ENCODE measurements at regions not wholly inside any gene's neighbourhood (a gene's known extent, or its start where the extent isn't known, plus 50 kb on each side); places are given as distances from the start of the nearest gene placed in this dataset.

GRCh38 chr11:88448131-88448670 is 110.7 kb upstream of the CTSC start:
- no peak for DNase-seq

DNA sequence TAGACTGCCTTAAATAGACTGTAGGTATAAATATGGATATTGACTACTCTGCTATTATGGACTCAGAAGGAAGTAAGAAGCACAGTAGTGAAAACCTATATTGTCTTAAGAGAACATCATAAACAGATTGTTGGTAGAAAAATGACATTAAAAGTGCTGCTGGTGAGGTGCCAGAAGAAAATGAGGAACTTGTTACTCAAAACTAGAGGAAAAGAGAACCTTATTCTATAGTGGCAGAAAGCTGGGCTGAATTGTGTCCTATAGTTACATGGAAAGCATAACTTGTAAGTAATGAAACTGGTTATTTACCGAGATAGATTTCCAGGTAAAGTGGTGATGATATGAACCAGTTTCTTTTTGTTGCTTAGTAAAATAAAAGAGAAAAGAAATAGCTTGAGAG is 109.7 kb upstream of the CTSC start:
- DNase-seq, result no peak

GRCh38 chr11:88439356-88439755 is 101.8 kb upstream of the CTSC start:
- DNase-seq, result no peak

DNA sequence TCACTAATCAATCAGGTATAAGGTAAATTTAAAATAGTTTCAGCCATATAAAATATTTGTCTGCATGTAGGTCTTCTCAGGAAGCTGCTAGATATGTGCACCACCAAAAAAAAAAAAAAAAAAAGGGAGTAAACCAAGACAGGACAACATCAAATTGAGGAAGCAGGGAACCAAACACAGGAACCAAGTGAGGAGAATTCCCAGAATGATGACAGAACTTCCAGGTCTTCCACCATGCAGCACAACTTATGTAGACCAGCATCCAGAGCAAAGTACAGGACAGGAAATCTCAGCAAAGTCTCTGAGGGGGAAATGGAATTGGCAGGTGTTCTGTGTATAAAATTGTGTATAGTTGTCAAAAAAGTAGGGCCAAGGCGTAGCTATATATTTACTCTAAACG is 101.2 kb upstream of the CTSC start:
- DNase-seq, result no peak

DNA sequence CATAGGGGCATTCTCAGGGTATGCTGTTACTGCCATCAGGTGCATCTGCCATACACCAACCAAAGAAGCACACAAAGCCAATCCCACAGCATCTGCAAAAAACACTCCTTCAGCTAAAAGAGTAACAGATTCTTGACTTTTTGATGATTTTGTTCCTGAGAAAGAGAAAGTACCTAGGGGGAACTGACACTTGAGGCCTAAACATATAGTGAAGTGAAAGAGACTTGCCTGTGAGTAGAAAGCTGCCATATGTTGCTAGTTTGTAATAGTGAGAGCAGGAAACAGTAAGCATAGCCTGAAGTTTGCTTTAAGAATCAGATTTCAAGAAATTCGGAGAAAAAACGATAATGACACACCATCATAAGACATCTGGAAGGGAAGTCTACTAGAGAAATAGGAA is 97.9 kb upstream of the CTSC start:
- no peak for DNase-seq

- DNase-seq, result no peak
Observed at GRCh38 chr11:88434333-88434976, 96.9 kb upstream of the CTSC start.

DNA sequence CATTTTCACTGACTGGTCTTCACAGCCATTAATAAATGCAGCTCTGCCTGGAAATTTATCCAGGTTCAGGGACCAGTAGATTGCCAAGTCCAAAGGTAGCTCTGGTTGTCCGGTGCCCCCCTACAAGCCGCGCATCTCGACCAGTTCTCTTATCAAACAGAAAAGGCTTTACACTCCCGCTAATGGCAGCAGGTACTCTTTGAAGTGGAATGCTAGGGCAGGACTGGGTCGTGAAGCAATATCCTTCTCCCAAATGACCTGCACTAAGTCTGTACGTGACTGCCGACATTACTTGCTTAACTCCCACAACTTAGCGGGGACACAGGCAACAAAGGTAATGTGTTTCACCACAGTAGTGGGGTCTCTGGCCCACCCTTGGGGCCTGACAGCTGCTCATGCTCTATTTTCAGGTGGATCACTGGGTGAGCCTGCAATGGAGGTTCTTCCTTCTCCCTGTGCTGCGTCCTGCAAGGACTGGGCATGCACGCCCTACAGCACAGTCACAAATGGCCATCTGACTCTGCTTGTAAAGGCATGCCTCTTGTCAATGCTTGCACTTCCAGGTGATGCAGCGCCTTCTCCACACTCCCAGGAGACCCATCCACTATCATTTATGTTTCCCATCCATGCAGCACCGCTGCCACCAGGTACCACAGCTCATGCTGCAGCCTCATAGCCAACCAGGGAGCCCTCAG is 96.1 kb upstream of the CTSC start:
- no peak for DNase-seq

- DNase-seq, result no peak
Observed at GRCh38 chr11:88431675-88432341, 94.3 kb upstream of the CTSC start.

- no peak for DNase-seq
Observed at GRCh38 chr11:88428959-88429358, 91.4 kb upstream of the CTSC start.

DNA sequence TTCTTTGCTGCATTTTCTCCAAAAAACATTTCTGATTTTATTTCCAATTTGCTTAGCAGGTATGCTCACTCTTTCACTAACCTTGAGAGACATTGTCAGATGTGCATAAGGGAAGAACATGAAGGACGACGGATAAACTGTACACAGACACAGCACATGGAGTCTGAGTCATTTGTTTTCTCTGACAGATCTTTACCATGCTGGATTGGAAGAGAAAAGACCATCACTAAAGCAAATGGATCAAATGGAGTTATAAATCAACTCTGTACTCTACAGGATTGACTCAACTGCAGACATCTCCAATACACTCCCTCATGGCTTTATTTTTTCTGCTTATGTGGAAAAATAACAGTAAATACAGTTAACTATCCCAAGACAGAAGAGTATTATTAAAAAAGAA is 90.2 kb upstream of the CTSC start:
- no peak for DNase-seq

DNA sequence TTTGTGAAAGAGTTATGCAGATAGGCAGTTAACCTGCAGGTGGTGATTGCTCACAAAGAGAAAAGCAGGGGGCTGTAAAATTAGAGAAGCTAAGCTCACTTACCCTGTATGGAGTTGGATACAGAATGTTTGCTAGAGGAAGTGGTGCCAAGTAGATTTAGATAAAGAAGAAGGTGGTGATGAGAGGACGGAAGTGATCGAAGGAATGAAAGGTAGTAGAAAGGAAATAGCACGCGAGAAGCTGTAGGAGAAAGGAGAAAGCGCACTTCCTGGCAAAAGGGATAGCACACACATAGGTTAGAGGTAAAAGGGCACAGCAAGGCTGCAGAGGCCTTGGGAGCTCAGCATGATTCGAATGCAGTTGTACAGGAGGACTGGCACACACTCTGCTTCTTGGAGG is 87.3 kb upstream of the CTSC start:
- no peak for DNase-seq

DNA sequence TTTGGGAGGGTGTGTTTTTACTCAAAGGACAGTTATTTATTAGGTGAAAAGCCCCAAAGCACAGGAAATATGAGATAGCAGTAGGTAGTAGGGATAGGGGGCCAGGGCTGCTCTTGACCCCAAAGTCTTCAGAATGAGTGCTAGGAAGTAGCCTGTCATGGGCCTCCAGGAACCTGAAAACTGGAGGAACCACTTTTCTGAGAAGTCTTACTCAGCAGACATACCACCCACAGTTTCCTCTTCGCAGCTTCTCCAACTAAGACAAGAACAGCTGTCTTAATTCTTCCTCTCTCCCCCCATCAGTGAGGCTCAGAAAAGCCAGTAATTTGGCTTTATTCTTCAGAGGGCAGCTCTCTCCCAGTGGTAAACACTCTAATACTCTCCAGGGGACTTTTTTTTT is 84.0 kb upstream of the CTSC start:
- peak in 5 of 56 donors; percentile 2 to 28 (median 7) for DNase-seq

DNA sequence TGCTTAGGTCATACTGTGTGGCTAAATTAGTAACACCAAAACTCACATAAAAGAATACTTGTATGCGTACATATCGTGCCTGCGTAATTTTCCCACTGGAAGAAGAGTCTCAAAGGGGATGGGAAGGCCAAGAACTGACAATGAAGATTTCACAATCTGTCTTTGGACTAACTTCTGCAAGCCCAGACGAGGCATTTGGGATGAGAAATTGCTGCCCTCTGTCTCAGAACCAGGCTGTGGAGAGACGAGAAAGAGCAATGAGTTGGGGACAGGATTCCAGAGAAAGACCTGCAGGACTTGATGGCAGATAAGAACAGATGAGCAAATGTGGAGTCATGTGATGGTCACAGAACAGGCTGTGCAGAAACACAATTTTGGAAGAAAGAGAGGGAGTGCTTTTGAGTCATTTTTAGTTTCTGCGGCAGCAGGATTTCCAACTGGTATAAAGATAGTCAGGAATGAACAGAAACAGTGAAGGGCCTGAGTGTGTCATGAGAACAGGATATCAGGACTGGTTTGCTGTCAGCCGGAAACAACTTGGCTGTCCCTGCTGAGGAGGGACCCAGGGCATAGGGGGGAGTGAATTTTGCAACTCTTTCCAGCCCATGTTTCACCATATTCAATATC is 82.7 kb upstream of the CTSC start:
- no peak for DNase-seq

DNA sequence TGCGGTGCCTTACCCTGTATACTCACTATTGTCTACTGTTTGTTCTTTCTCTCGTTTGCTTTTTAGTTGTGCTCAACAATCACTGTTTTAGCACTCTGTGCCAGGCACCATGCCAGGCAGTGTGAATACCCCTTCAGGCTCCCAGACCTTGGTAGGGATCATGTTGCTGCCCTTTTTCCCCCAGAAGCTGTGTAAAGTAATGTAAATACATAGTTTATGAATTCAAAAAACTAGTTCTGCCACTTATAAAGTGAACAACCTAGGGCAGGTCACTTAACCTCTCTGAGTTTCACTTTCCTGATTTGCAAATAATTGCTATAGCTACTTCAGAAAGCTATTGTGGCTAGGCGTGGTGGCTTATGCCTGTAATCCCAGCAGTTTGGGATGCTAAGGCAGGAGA is 81.0 kb upstream of the CTSC start:
- DNase-seq, result no peak

DNA sequence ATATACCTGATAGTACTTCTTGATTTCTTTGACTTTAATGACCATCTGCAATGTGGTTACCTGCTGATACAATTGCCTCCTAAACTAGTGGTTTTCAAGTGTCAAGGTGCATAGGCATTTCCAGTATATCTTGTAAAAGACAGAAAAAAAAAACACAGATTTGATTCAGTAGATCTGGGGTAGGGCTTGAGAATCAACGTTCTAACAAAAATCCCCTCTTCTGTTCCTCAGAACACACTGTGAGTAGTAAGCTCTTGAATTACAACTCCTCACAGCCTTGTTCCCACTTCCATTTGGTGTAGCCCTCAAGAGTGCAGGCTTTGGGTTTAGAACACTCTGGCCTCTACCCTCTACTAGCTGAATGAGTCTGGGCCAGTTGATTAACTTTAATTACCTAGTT is 78.0 kb upstream of the CTSC start:
- DNase-seq, result no peak

DNA sequence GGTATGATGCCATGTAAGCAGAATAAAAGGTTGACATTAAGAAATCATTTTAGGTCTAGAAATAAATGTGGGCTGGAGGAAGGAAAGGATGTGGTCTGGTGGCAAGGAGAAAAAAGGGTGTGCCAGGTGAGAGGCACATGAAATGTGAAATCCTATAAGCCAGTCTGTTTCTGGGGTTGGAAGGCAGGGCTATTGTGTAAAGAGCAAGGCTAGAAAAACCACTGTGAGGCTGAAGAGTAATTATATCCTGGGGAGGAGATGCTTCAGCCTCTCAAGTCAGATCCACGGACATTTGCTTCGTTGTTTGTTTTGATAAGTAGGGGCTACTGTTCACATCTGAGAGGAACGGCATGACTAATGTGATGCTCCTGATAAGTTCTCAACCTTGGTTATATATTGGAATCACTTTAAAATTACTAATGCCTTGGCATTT is 77.5 kb upstream of the CTSC start:
- DNase-seq, result no peak

GRCh38 chr11:88414385-88414861 is 76.9 kb upstream of the CTSC start:
- DNase-seq, result peak in 4 of 56 donors; percentile 2 to 25 (median 8)

- DNase-seq, result no peak
Observed at GRCh38 chr11:88411265-88411664, 73.7 kb upstream of the CTSC start.

DNA sequence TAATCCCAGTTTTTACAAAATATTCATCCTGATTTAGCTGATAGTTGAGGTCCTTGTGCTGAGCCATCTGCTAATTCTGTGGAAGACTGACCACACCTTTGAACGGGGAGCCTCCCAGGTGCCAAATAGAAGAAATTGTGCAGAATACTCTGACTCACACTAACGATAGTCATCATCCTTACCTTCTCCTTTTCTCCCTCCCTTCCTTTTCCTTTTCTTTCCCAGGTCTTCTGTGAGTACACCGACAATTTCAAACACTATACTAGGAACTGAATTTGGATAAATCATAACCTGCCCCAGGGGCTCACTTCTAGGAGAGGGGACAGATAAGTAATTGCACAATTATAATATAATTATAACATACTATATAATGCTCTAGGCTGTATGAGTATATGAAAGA is 73.1 kb upstream of the CTSC start:
- no peak for DNase-seq

GRCh38 chr11:88410056-88410455 is 72.5 kb upstream of the CTSC start:
- no peak for DNase-seq

GRCh38 chr11:88406876-88407275 is 69.3 kb upstream of the CTSC start:
- no peak for DNase-seq

DNA sequence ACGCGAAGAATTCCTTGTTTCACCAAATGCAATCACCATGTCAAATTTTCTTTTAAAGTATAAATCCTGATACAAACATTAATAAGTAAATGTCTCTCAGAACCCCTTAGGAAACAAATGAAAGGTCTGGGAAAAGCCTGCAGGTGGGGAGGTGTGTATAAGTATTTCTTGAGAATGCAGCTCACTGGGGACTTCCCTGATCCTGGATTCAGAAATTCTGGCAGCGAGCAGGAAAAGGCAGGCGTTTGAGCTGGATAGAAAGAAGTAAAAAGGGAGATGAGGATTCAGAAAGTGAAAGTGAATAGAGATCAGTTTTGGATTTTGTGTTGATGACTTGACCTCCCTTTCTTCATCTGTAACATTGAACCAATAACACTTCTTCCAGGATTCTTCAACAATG is 68.3 kb upstream of the CTSC start:
- DNase-seq, result no peak

Measured in amygdala (tissue), 56 donors.